GM18505 (cell line): ENCODE measurements at regions not wholly inside any gene's neighbourhood (a gene's known extent, or its start where the extent isn't known, plus 50 kb on each side); places are given as distances from the start of the nearest gene placed in this dataset.
A peak's percentile ranks its signal among the peaks of the same experiment; 100 is the strongest.
"Not testable (repeated sequence)": the region's sequence is repeated elsewhere in the genome, so short reads cannot be mapped to it uniquely, and the experiment has no call there.

Experiments
- ATAC-seq: cut with Tn5 transposase; IDR thresholded peaks from one replicate; pipeline ENCODE4 v1.9.1; 2021; ENCODE audit not compliant: unreplicated experiment
- POLR2A ChIP-seq: IDR thresholded peaks from 4 replicates; pipeline ENCODE4 v1.6.1; 2011; ENCODE audit warnings: borderline replicate concordance; ENCODE audit not compliant: insufficient read depth, insufficient read length; ENCODE audit errors: extremely low read depth

- no peak for TF ChIP-seq POLR2A
Observed at GRCh38 chr6:144349690-144350527, 64.8 kb downstream of the UTRN start.

DNA sequence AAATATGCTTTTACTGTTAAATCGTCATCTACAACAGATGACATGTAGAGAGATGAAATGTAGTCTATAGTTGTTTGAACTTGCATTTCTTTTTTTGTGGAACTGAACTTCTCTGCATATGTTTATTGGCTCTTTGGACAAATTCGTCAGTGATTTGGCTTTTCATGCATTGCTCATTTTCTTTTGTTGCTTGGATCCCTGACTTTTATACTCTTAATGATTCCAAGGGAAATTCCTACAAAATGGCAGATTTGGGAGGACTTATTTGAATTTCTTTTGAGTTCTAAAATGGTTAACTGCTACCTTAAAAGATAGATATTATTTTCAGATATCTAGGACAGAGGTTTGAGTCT lies 65.4 kb downstream of the UTRN start:
- ATAC-seq = no peak
- TF ChIP-seq POLR2A = no peak

More at GRCh38 chr6:144349690-144350527, 64.8 kb downstream of the UTRN start:
- no peak for ATAC-seq

- ATAC-seq = no peak
Observed at GRCh38 chr6:144351379-144352127, 66.4 kb downstream of the UTRN start.

GRCh38 chr6:144352331-144352730 lies 67.2 kb downstream of the UTRN start:
- no peak for TF ChIP-seq POLR2A
- peak; percentile 44 for ATAC-seq

More at GRCh38 chr6:144351379-144352127, 66.4 kb downstream of the UTRN start:
- no peak for TF ChIP-seq POLR2A

DNA sequence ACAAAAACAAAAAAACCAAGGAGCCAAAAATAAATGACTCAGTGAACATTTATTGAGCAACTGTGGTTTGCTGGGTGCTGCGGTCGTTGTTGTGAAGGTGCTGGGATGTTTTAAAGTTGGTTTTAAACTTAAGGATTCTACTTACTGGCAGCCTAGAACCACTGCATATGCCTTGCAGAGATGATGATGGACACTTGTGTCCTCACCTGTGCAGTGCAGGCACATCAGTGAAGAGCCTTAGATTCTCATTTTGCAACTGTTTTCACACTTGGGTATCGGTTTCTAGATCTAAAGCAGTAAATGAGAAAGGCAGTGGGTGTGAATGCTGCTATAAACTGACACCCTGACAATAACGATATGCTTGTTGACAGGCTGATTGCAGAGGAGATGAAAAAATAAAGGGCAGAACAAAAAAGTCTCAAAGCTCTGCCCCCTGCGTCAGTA lies 68.8 kb downstream of the UTRN start:
- ATAC-seq = peak; percentile 39
- TF ChIP-seq POLR2A = no peak

GRCh38 chr6:144359783-144360182 lies 74.6 kb downstream of the UTRN start:
- TF ChIP-seq POLR2A = no peak
- ATAC-seq = no peak

GRCh38 chr6:144360401-144360800 lies 75.3 kb downstream of the UTRN start:
- no peak for TF ChIP-seq POLR2A

DNA sequence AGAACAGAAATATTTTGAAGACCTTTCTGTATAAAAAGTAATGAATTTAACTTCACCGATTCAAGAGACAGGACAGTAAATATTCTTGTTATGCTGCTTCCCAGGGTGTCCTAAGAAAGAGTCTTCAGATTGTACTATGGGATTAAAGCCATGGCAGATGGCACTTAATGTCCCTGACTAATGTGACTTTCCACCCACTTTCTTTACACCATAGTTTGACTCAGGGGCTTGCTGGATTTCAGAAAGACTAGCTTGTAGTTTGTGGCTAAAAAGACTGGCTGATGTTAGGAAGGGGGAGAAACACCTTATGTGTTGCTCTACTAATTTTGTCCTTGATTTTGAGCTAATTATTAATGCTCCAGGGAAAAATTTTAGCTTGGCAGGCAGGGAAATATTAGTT lies 75.9 kb downstream of the UTRN start:
- no peak for TF ChIP-seq POLR2A
- no peak for ATAC-seq

More at GRCh38 chr6:144360401-144360800, 75.3 kb downstream of the UTRN start:
- ATAC-seq = no peak

- ATAC-seq = no peak
- no peak for TF ChIP-seq POLR2A
Observed at GRCh38 chr6:144362042-144363018, 77.2 kb downstream of the UTRN start.

DNA sequence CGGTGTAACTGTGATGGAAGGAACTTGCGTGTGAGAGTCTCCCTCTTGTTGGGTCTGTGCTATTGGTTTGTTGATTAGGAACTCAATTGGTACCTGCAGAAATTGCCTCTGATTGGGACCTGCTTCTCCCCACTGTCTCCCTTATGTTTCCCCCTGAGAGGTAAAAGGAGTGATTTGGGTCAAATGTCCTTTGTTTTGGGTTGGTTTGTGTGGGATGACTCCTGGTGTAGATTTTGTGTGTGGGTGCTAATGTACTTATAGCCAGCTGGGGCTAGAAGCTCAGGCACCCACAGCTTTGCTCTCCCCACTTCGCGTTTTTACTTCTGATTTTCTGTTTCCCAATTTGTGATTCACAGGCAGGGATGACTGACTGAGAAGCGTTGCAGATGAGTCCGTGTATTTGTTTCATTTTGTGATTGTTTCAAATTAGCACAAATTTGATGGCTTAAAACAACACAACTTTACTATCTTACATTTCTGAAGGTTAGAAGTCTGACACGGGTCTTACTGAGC lies 79.1 kb downstream of the UTRN start:
- no peak for TF ChIP-seq POLR2A
- ATAC-seq = no peak

- no peak for TF ChIP-seq POLR2A
- ATAC-seq = no peak
Observed at GRCh38 chr6:144364782-144365181, 79.6 kb downstream of the UTRN start.

DNA sequence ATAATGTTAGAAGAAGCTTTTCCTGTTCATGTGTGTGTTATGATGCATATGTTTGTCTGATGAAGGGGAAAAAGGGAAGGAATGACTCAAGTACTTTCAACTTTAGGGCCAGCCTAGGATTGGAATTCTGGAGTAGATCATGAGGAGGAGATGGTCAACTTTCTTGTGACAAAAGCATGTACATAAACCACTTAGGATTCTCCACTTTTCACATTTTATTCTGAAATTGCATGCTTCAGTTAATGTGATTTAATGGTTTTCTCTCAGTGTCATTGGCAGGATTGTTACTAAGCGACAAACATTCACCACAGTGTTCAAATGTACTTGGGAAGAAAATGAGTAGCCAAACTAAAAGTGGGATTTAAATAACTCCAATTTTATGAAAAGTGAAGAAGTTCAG lies 80.1 kb downstream of the UTRN start:
- no peak for TF ChIP-seq POLR2A
- no peak for ATAC-seq

DNA sequence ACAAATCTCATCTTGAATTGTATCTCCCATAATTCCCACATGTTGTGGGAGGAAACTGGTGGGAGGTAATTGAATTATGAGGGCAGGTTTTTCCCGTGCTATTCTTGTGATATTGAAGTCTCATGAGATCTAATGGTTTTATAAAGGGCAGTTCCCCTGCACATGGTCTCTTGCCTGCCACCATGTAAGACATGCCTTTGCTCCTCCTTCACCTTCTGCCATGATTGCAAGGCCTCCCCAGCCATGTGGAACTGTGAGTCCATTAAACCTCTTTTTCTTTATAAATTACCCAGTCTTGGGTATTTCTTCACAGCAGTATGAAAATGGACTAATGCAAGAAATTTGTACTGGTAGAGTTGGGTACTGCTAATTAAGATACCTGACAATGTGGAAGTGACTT lies 84.6 kb downstream of the UTRN start:
- not testable (repeated sequence) for ATAC-seq
